ENCODE measurements at regions not wholly inside any gene's neighbourhood (a gene's known extent, or its start where the extent isn't known, plus 50 kb on each side); places are given as distances from the start of the nearest gene placed in this dataset.

DNA sequence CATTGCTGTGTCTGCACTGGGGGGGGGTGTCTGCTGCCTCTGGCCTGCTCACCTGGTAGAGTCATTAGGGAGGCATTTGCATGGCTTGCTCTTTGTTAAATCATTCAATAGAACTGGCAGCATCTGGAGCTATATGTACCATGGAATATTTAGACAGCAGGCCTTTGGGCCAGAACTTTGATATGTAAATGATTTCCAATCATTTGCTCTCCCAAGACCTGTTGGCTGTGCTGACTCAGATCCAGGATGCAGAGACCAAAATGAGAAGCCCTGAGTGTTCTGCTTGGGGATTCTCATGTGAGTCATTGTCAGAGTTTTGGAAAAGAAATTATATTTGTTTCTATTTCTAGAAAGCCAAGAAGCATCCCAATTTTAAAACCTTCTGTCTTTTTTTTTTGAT lies 257.6 kb upstream of the IGFBP3 start:
- H3K4me1 Mint-ChIP-seq (ENCODE audit: low read depth): no peaks in the 10 kb centered on the region
- TF ChIP-seq, protein P1, sequence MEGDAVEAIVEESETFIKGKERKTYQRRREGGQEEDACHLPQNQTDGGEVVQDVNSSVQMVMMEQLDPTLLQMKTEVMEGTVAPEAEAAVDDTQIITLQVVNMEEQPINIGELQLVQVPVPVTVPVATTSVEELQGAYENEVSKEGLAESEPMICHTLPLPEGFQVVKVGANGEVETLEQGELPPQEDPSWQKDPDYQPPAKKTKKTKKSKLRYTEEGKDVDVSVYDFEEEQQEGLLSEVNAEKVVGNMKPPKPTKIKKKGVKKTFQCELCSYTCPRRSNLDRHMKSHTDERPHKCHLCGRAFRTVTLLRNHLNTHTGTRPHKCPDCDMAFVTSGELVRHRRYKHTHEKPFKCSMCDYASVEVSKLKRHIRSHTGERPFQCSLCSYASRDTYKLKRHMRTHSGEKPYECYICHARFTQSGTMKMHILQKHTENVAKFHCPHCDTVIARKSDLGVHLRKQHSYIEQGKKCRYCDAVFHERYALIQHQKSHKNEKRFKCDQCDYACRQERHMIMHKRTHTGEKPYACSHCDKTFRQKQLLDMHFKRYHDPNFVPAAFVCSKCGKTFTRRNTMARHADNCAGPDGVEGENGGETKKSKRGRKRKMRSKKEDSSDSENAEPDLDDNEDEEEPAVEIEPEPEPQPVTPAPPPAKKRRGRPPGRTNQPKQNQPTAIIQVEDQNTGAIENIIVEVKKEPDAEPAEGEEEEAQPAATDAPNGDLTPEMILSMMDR (IDR thresholded peaks at IDR 0.05): no peak
- no peak overlapping the region for H3K27ac Mint-ChIP-seq
- H3K4me3 Mint-ChIP-seq: no peak overlapping the region
- ATAC-seq (no peak), DNase-seq (no peak)
- ChIA-PET POLR2A (no interaction called here), CTCF (no interaction called here)
- H3K36me3 Mint-ChIP-seq (ENCODE audit: low read depth): no peaks in the 10 kb centered on the region
- H3K27me3 Mint-ChIP-seq: no peaks in the 10 kb centered on the region
- H3K9me3 Mint-ChIP-seq: peaks cover 6% of the 10 kb centered on the region
- intact Hi-C loops (cut with micrococcal nuclease): no loop called here

- CTCF ChIA-PET: interaction anchor here (0.8 kb wide), 1 partner anchor 256 kb away, joined by 3 read pairs; no protein-coding TSS in a partner anchor
- no peak for ATAC-seq
- TF ChIP-seq, protein P1 (IDR thresholded peaks at IDR 0.05): no peak
- no peaks in the 10 kb centered on the region for H3K4me1 Mint-ChIP-seq (ENCODE audit: low read depth)
- no peaks in the 10 kb centered on the region for H3K36me3 Mint-ChIP-seq (ENCODE audit: low read depth)
- H3K4me3 Mint-ChIP-seq: no peak overlapping the region
- POLR2A ChIA-PET: no interaction called here
- no peak for DNase-seq
- no peaks in the 10 kb centered on the region for H3K27me3 Mint-ChIP-seq
- intact Hi-C loops (cut with micrococcal nuclease): no loop called here
- H3K27ac Mint-ChIP-seq: no peak overlapping the region
- peaks cover 6% of the 10 kb centered on the region for H3K9me3 Mint-ChIP-seq
These were observed 256.7 kb upstream of the IGFBP3 start for GRCh38 chr7:46177821-46178220.

DNA sequence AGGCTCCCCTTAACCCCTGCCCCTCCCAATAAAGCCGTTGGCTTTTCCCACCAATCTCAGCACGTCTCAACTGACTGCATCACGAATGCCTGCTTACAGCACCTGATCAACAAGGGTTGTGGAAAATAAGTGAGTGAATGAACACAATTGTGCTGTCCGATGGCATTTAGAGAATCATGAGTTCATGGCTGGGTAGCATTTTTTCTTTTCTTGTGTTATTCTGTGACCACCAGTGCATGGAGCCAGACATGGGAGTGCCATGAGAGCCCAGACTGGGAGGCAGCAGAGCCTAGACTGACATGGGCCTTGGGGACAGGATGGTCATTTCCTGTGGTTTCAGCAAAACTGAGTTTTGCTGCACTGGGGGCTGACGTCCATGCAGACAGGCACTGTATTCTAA lies 254.1 kb upstream of the IGFBP3 start:
- ChIA-PET POLR2A (no interaction called here), CTCF (no interaction called here)
- DNase-seq (no peak), ATAC-seq (no peak)
- Mint-ChIP-seq H3K27ac (no peak overlapping the region), H3K27me3 (no peaks in the 10 kb centered on the region), H3K4me1 (ENCODE audit: low read depth) (no peaks in the 10 kb centered on the region), H3K4me3 (no peak overlapping the region), H3K36me3 (ENCODE audit: low read depth) (no peaks in the 10 kb centered on the region), H3K9me3 (no peaks in the 10 kb centered on the region)
- intact Hi-C loops (cut with micrococcal nuclease): no loop called here
- TF ChIP-seq, protein P1 (IDR thresholded peaks at IDR 0.05): no peak

DNA sequence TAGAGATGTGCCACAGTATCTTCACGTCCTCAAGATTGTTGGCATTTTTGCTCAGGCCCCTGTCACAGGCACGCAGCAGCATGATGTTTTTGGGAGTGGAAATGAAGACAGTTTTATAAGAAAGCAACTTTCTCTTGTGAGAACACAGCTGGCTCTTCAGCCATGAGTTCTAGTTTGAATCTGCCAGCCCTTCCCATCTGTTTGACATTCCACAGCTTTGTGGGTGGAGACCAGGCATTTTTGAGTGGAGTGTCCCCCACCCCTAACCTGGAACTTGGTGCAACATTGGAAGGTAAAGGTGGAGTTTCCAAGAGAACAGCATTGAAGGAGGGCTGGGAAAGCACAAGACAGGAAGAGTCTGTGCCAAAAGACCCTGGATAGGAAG lies 253.1 kb upstream of the IGFBP3 start:
- H3K27me3 Mint-ChIP-seq: no peaks in the 10 kb centered on the region
- H3K4me3 Mint-ChIP-seq: no peak overlapping the region
- TF ChIP-seq, protein P1 (IDR thresholded peaks at IDR 0.05): no peak
- intact Hi-C loops (cut with micrococcal nuclease): no loop called here
- DNase-seq (no peak), ATAC-seq (no peak)
- no peak overlapping the region for H3K27ac Mint-ChIP-seq
- H3K9me3 Mint-ChIP-seq: no peaks in the 10 kb centered on the region
- POLR2A ChIA-PET: no interaction called here
- CTCF ChIA-PET: no interaction called here
- H3K36me3 Mint-ChIP-seq (ENCODE audit: low read depth): no peaks in the 10 kb centered on the region
- H3K4me1 Mint-ChIP-seq (ENCODE audit: low read depth): no peaks in the 10 kb centered on the region

GRCh38 chr7:46173476-46174195 lies 252.6 kb upstream of the IGFBP3 start:
- DNase-seq: no peak
- no peaks in the 10 kb centered on the region for H3K4me1 Mint-ChIP-seq (ENCODE audit: low read depth)
- no peaks in the 10 kb centered on the region for H3K27me3 Mint-ChIP-seq
- no peak overlapping the region for H3K4me3 Mint-ChIP-seq
- no peak overlapping the region for H3K27ac Mint-ChIP-seq
- TF ChIP-seq, protein P1 (IDR thresholded peaks at IDR 0.05): no peak
- ATAC-seq: no peak
- POLR2A ChIA-PET: no interaction called here
- intact Hi-C loops (cut with micrococcal nuclease): no loop called here
- H3K36me3 Mint-ChIP-seq (ENCODE audit: low read depth): no peaks in the 10 kb centered on the region
- CTCF ChIA-PET: no interaction called here
- H3K9me3 Mint-ChIP-seq: no peaks in the 10 kb centered on the region
